T-helper 1 cell (primary cell): ENCODE measurements at regions not wholly inside any gene's neighbourhood (a gene's known extent, or its start where the extent isn't known, plus 50 kb on each side); places are given as distances from the start of the nearest gene placed in this dataset.
A peak's percentile ranks its signal among the peaks of the same experiment; 100 is the strongest.
"Not testable (repeated sequence)": the region's sequence is repeated elsewhere in the genome, so short reads cannot be mapped to it uniquely, and the experiment has no call there.

Experiments used
- DNase-seq, 5 donors: peaks; one replicate each; pipeline ENCODE4 v3.0.0-alpha.2; 2012 to 2020

GRCh38 chr13:47892374-47892773, 108.7 kb downstream of the SUCLA2 start:
- DNase-seq: no peak

GRCh38 chr13:47890146-47890814, 110.8 kb downstream of the SUCLA2 start:
- peak in 1 of 5 donors; percentile 74 for DNase-seq

- DNase-seq: peak in 1 of 5 donors; percentile 79
These were observed 114.8 kb downstream of the SUCLA2 start for GRCh38 chr13:47886314-47886713.

DNA sequence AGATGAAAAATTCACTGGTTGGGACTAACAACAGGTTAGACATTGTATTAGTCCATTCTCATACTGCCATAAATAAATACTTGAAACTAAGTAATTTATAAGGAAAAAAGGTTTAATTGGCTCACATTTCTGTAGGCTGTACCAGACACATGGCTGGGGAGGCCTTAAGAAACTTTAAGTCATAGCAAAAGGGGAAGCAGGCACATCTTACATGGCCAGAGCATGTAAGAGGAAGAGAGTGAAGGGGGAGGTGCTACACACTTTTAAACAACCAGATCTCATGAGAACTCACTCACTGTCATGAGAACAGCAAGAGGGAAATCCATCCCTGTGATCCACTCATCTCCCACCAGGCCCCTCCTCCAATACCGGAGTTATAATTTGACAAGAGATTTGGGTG, 125.9 kb downstream of the SUCLA2 start:
- DNase-seq: no peak

DNA sequence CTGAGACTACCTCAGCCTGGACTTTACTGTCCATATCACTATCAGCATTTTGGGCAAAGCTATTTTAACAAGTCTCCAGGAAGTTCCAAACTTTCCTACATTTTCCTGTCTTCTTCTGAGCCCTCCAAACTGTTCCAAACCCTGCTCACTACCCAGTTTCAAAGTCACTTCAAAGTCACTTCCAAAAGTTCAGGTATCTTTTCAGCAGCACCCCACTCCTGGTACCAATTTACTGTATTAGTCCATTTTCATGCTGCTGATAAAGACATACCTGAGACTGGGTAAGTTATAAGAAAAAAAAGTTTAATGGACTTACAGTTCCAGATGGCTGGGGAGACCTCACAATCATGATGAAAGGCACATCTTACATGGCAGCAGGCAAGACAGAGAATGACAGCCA, 127.1 kb downstream of the SUCLA2 start:
- not testable (repeated sequence) for DNase-seq

- not testable (repeated sequence) for DNase-seq
These were observed 127.8 kb downstream of the SUCLA2 start for GRCh38 chr13:47873319-47873718.

DNA sequence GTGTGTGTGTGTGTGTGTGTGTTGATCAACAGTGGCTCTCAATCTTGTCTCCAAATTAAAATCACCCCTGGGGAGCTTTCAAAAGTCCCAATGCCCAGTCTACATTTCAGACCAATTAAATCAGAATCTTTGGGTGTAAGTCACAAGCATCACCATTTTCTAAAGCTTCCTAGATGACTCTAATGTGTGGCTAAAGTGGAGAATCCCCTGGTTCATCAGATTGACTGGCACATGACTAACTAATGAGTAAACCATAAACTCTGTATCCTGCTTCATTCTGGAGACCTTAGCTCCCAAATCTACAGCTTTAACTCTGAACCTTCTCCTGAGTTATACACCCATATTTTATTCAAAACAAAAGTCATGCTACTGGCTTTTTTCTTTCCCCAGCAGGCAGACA, 131.3 kb downstream of the SUCLA2 start:
- DNase-seq: no peak

DNA sequence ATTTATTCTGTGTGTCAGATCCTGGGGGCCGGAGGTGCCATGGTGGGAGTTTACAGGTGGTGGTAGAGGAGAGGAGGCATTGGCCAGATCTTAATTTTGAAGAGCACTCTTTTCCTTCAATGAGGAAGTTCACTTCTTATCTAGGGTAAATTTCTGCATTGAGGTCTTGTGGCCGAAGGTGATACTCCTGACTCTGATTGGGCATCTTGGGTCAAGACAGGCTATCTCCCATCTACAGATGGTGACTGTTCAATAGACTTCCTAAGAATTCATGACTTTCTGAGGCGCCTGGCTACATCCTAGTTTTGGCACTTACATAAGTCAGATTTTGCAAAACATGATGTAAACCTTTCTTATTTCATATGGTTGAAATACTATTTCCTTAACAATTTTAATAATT, 135.2 kb downstream of the SUCLA2 start:
- no peak for DNase-seq

GRCh38 chr13:47862841-47863240, 138.2 kb downstream of the SUCLA2 start:
- no peak for DNase-seq

GRCh38 chr13:47859165-47859564, 141.9 kb downstream of the SUCLA2 start:
- DNase-seq: no peak

- no peak for DNase-seq
These were observed 142.7 kb downstream of the SUCLA2 start for GRCh38 chr13:47858042-47859025.

DNA sequence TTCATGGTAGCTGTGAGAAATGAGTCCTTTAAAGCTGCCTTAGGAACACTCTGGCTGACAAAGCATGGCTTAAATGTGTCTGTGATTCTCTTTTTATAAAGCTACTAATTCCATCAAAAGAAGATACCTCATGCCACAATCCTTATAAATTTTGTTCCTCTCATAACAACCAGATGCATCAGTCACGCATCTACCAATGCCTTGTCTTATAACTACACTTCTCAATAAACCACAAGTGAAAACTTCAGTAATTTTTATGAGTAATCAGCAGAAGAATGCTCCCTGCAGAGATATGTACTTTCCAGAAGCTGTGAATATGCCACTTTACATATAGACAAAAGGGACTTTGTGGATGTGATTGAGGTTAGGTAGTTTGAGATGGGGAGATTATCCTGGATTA, 147.8 kb downstream of the SUCLA2 start:
- no peak for DNase-seq

GRCh38 chr13:47846886-47847285, 154.2 kb downstream of the SUCLA2 start:
- no peak for DNase-seq

DNA sequence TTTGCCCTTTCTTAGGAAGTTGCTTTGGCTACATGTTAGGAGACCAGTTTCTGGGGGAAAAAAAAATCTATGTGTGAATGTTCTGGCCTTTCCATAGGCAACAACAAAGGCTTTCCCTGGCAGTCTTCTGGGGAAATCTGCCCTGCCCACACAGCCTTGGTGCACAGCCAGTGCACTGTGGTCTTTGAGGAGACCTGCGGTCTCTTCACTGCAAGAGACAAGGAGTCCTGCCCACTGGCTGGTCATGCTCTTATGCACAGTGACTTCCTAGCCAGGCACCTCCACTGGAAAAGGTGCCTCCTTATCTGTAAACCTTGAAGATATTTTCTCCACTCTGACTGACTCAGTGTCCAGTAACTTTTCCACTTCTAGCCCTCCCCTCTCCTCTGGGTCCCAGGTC, 155.1 kb downstream of the SUCLA2 start:
- no peak for DNase-seq

DNA sequence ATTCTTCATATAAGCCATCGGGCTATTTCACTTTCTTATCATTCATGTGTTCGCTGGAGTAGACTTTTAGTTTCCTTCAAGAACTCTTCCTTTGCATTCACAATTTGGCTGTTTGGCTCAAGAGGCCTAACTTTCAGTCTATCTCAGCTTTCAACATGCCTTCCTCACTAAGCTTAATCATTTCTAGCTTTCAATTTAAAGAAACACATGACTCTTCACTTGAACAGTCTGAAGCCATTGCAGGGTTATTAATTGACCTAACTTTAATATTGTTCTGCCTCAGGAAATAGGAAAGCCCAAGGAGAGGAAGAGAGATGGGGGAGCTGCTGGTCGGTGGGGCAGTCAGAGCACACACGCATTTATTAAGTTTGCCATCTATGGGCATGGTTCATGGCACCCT, 158.1 kb downstream of the SUCLA2 start:
- no peak for DNase-seq

DNA sequence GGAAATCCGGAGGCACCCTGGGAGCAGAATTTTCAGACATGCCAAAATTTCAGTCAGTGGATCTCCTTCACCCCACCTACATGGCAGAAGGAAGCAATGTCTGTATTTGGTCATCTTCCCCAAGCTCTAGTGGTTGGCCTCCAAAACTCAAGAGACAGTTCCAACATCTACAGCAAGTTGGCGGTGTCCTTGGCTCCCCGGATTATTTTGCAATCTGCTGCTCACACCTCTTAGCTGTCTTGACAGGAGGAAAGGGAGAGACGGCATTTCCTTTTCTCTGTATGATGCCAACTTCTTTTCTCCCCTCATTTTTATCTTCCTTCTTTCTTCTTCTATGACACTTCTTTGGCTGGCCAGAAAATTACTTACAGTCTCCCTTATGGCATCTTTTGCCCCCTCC, 159.9 kb downstream of the SUCLA2 start:
- no peak for DNase-seq

DNA sequence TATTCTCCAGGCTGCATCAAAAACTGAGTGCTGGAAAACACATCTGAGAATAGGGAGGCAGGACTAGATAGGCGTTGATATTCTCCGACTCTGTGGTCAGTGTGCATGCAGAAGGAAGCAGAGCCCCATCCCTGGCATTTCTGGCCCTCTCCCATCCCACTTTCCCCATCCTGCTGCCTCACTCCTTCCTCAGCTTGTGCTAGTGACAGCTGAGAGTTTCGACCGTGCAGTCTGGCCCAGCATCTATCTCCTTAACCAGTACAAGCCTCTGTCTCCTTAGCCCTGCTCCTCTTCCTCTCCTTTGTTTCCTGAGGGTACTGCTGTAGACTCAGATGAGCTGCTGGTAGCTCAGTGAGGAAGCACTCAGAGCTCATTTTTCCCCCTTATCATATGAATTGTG, 163.2 kb downstream of the SUCLA2 start:
- no peak for DNase-seq

DNA sequence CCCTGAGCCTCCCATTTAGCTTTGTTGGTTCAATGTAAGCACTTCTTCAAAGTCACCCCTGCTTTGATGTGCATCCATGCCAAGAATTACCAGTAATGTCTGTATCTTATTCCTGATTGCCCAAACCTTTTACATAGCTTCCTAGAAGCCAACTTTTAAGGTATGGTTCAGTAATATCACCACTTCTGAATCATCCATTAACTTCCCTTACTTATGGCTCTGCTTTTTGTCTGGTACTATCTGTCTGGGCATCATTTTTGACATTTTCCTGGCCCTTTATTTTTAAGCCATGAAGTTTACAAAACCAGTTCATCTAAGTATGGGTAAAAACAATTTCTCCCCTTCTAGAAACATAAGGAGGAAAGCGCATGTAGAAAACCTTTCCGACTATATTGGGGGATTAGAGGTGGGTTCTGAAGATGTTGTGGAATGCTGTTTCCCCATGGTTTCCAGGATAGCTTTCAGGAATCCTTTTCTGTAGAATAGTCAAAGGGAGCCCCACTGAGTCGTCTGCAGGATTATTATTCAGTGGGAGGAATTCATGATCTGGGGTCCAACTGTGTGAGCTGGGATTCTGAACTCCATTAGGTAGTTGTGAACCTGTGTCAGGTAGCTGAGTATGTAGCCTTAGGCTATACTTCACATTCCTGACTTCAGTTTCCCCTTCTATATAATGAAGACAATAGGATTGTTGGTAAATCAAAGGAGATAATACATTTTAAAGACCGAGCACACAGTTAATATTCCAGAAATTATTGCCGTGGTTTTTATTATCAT, 163.8 kb downstream of the SUCLA2 start:
- DNase-seq: no peak

DNA sequence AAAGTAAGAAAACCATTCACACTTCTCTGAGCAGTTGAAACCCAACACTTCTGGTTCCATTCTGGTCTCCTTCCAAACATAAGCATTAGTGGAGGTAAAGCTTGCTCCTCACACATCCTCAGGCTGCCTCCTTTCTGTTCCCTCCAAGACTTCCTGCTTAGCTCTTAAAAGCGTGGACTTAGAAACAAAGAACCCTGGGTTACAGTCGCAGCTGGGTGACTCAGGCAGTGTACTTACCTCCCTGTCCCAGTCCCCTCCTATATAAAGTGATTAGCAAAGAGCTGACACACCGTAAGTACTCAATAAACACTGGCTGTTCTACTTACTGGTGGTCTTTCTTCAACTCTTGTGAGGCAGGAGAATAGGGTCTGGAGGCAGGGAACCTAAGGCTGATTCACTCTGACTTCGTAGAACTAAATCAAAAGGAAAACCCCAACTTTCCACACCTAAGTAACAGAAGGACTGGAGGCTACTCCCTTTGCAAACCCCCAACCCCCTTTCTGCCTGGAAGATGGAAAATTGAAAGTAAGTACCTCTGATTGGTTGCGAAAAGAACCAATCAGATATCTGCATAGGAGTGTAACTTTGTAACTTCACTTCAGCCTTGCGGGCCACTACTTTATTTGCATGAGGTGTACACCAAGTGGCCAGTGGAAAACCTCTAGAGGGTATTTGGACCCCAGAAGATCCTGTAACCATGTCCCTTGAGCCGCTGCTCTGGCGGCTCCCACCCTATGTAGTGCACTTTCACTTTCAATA, 165.4 kb downstream of the SUCLA2 start:
- no peak for DNase-seq

DNA sequence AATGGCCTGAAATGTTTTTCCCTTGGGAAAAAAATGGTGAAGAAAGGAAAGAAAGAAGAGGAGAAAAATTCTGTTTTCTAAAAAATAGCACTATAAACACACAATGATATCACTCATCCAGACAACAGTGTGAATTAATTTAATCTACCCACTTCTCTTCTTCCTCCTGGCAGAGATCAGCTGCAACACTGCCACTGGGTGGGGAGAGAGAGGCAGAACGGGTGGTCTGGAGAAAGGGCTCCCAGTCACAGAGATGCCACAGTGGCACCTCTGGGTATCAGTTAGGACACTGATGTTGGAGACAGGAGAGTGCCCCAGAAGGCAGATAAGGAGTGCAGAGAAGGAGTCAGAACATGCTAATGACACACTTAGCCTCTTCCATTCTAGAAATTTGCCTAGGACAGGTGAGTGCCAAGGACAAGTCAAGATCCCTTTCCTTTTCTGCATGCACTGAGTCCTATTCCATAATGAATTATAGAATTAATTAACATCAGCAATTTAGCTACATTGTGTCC, 168.6 kb downstream of the SUCLA2 start:
- no peak for DNase-seq

DNA sequence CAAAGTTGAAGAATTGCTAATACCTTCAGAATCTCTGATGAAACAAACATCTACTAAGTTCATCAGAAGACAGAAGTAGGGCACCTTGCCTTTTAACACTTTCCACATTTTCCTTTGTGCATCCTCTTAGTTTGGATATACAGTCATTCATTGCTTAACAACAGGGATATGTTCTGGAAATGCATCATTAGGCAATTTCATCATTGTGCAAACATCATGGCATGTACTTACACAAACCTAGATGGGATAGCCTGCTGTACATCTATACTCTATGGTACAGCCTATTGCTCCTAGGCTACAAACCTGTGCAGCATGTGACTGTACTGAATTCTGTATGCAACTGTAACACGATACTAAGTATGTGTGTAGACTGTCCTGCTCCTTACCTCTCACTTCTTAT, 169.8 kb downstream of the SUCLA2 start:
- no peak for DNase-seq

DNA sequence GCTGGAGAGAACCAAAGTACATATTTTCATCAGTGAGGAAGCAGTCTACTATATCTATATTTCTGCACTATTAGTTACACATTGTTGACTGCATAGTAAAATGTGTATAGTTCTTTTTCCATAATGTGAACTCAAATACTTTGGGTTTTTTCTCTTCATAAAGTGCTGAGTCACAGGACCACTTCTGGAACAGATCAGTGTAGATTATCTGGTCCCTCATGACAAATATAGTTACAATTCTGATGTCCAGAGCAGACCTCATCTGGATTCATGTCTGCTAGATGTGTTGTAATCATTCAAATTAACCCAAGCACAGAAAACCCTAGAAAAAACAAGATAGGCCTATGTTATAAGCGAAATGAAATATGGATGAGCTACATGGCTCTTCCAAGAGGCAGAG, 171.4 kb downstream of the SUCLA2 start:
- no peak for DNase-seq
